GM18508 (cell line): ENCODE measurements at regions not wholly inside any gene's neighbourhood (a gene's known extent, or its start where the extent isn't known, plus 50 kb on each side); places are given as distances from the start of the nearest gene placed in this dataset.
"Not testable (repeated sequence)": the region's sequence is repeated elsewhere in the genome, so short reads cannot be mapped to it uniquely, and the experiment has no call there.

Experiments
- ATAC-seq: cut with Tn5 transposase; IDR thresholded peaks from one replicate; pipeline ENCODE4 v1.9.1; 2021; ENCODE audit warnings: moderate number of reproducible peaks; ENCODE audit not compliant: insufficient read depth, unreplicated experiment

- no peak for ATAC-seq
Measured at GRCh38 chr2:16091576-16092282, 151.4 kb downstream of the MYCN start.

GRCh38 chr2:16090650-16091575 is 150.6 kb downstream of the MYCN start:
- no peak for ATAC-seq

GRCh38 chr2:16089491-16089890 is 149.1 kb downstream of the MYCN start:
- ATAC-seq = not testable (repeated sequence)

GRCh38 chr2:16088802-16089112 is 148.4 kb downstream of the MYCN start:
- no peak for ATAC-seq

- ATAC-seq = no peak
Measured at GRCh38 chr2:16088035-16088801, 147.9 kb downstream of the MYCN start.

GRCh38 chr2:16086136-16086535 is 145.8 kb downstream of the MYCN start:
- ATAC-seq = not testable (repeated sequence)

GRCh38 chr2:16085073-16085472 is 144.7 kb downstream of the MYCN start:
- no peak for ATAC-seq

GRCh38 chr2:16084274-16084673 is 143.9 kb downstream of the MYCN start:
- no peak for ATAC-seq

- no peak for ATAC-seq
Measured at GRCh38 chr2:16082276-16082675, 141.9 kb downstream of the MYCN start.

- ATAC-seq = no peak
Measured at GRCh38 chr2:16081316-16082200, 141.2 kb downstream of the MYCN start.

GRCh38 chr2:16080516-16080915 is 140.2 kb downstream of the MYCN start:
- ATAC-seq = no peak

GRCh38 chr2:16080071-16080470 is 139.7 kb downstream of the MYCN start:
- no peak for ATAC-seq

GRCh38 chr2:16079637-16080036 is 139.3 kb downstream of the MYCN start:
- ATAC-seq = no peak

GRCh38 chr2:16077601-16078000 is 137.3 kb downstream of the MYCN start:
- ATAC-seq = no peak

GRCh38 chr2:16076911-16077310 is 136.6 kb downstream of the MYCN start:
- no peak for ATAC-seq

- no peak for ATAC-seq
Measured at GRCh38 chr2:16075045-16076012, 135.0 kb downstream of the MYCN start.

- ATAC-seq = no peak
Measured at GRCh38 chr2:16073921-16074425, 133.6 kb downstream of the MYCN start.

GRCh38 chr2:16073471-16073870 is 133.1 kb downstream of the MYCN start:
- ATAC-seq = no peak
